H1 (cell line): ENCODE measurements at regions not wholly inside any gene's neighbourhood (a gene's known extent, or its start where the extent isn't known, plus 50 kb on each side); places are given as distances from the start of the nearest gene placed in this dataset.

ENCODE experiments used
- CREB1 ChIP-seq: IDR thresholded peaks from 2 replicates; pipeline ENCODE4 v1.6.1; 2012; ENCODE audit warnings: inconsistent platforms
- EZH2 ChIP-seq: fragments of 200-600 bp; sonication (generic); IDR thresholded peaks from 2 replicates; pipeline ENCODE4 v1.7.1; 2012; ENCODE audit warnings: low read depth, mild to moderate bottlenecking, moderate library complexity, low read length, inconsistent platforms; ENCODE audit not compliant: severe bottlenecking
- GABPA ChIP-seq: IDR thresholded peaks from 2 replicates; pipeline ENCODE4 v1.6.1; 2011; ENCODE audit warnings: mild to moderate bottlenecking, low read length, moderate library complexity, borderline replicate concordance; ENCODE audit not compliant: insufficient read depth
- POLR2A ChIP-seq, 2 experiments: IDR thresholded peaks; 1 replicate in 1 of 2; 2 replicates in 1 of 2; pipeline ENCODE4 v1.6.1; 2011; ENCODE audit warnings: low read depth in 2 of 2, low read length in 2 of 2, mild to moderate bottlenecking in 2 of 2; ENCODE audit errors: control extremely low read depth in 1 of 2
- RBBP5 ChIP-seq: IDR thresholded peaks from 2 replicates; pipeline ENCODE4 v1.7.1; 2012; ENCODE audit warnings: low read depth, mild to moderate bottlenecking, inconsistent platforms, low read length, moderate library complexity, borderline replicate concordance
- SIN3A ChIP-seq, 2 experiments: IDR thresholded peaks in 1 of 2; conservative IDR thresholded peaks in 1 of 2; 2 replicates each; pipeline ENCODE4 v1.6.1; 2011 to 2012; ENCODE audit warnings: low read length in 2 of 2, improper control_type of control experiment in 1 of 2, low read depth in 1 of 2, mild to moderate bottlenecking in 1 of 2
- SP4 ChIP-seq: IDR thresholded peaks from 2 replicates; pipeline ENCODE4 v1.6.1; 2012; ENCODE audit warnings: low read length, inconsistent platforms
- SUZ12 ChIP-seq: fragments of 200-600 bp; sonication (generic); IDR thresholded peaks from 2 replicates; pipeline ENCODE4 v1.6.1; 2012; ENCODE audit warnings: mild to moderate bottlenecking, inconsistent platforms, low read length, moderate library complexity, mixed read lengths
- TAF1 ChIP-seq: IDR thresholded peaks from 2 replicates; pipeline ENCODE4 v1.6.1; 2011; ENCODE audit warnings: mild to moderate bottlenecking, low read depth, low read length
- ZNF274 ChIP-seq: IDR thresholded peaks from 2 replicates; pipeline ENCODE4 v1.7.0; 2012; ENCODE audit warnings: low read length, borderline replicate concordance; ENCODE audit errors: extremely low read depth
- TF ChIP-seq, protein P1 (sequence below): IDR thresholded peaks from 2 replicates; pipeline ENCODE4 v1.6.1; 2011; ENCODE audit warnings: low read depth, mild to moderate bottlenecking, low read length; ENCODE audit not compliant: insufficient read depth
- TF ChIP-seq, protein P2 (sequence below), 3 experiments: IDR thresholded peaks; 1 replicate in 2 of 3; 2 replicates in 1 of 3; pipeline versions ENCODE4 v1.5.1 to v1.6.1; 2011; ENCODE audit warnings: low read length in 3 of 3, mild to moderate bottlenecking in 3 of 3, inconsistent platforms in 2 of 3, low read depth in 1 of 3, moderate library complexity in 1 of 3; ENCODE audit not compliant: insufficient read depth in 1 of 3; ENCODE audit errors: control extremely low read depth in 1 of 3

DNA sequence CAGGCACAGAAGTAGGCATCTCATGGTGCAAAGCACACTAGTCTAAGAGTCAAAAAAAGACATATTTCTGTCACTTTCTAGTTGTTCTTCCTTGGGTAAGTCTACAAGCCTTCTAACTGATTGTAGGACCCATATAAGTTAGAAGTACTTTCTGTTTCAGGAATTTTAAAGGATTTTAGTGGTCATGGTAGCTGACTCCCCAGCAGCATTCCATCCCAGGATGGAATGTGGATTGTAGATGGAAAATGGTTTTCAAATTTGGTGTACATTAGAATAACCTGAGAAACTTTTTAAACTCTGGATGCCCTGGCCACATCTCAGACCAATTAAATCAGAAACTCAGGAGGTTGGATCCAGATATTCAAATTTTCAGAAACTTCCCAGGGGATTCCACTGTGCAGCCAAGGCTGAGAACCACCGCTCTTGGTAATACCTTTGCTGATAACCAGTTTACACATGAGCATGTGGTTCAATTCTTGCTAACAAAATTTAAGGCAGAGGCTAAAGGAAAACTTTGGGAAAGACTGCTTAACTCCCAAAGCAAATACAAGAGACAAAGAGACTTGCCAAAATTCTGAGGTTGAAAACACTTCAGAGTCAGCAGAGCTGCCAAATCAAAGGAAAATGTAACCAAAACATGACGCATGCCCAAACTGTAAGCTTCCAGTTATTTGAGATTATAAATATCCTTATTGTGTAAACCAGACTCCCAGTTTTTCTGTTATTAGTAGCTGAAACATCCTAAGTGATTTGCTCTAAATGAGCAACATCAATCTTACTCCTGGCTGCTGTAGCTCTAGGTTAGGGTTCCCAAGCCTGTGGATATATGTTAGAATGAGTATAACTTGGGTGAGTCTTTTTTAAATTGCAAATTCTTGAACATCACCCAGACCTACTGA, 145.4 kb upstream of the MTAP start:
- TF ChIP-seq, protein P1, sequence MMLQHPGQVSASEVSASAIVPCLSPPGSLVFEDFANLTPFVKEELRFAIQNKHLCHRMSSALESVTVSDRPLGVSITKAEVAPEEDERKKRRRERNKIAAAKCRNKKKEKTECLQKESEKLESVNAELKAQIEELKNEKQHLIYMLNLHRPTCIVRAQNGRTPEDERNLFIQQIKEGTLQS, result no peak
- TF ChIP-seq, protein P2, sequence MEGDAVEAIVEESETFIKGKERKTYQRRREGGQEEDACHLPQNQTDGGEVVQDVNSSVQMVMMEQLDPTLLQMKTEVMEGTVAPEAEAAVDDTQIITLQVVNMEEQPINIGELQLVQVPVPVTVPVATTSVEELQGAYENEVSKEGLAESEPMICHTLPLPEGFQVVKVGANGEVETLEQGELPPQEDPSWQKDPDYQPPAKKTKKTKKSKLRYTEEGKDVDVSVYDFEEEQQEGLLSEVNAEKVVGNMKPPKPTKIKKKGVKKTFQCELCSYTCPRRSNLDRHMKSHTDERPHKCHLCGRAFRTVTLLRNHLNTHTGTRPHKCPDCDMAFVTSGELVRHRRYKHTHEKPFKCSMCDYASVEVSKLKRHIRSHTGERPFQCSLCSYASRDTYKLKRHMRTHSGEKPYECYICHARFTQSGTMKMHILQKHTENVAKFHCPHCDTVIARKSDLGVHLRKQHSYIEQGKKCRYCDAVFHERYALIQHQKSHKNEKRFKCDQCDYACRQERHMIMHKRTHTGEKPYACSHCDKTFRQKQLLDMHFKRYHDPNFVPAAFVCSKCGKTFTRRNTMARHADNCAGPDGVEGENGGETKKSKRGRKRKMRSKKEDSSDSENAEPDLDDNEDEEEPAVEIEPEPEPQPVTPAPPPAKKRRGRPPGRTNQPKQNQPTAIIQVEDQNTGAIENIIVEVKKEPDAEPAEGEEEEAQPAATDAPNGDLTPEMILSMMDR (IDR thresholded peaks at IDR 0.05; ENCODE audit: control extremely low read depth in 1 of 3, insufficient read depth in 1 of 3, low read depth in 1 of 3, low read length in 3 of 3), result no peak
- TF ChIP-seq SIN3A (conservative IDR thresholded peaks at IDR 0.05 in 1 of 2, IDR thresholded peaks at IDR 0.05 in 1 of 2; ENCODE audit: low read depth in 1 of 2, low read length in 2 of 2), result no peak
- TF ChIP-seq EZH2, result no peak
- no peak for TF ChIP-seq SUZ12
- TF ChIP-seq RBBP5, result no peak
- no peak for TF ChIP-seq POLR2A (IDR thresholded peaks at IDR 0.05; ENCODE audit: control extremely low read depth in 1 of 2, low read depth in 2 of 2, low read length in 2 of 2)
- TF ChIP-seq TAF1, result no peak
- no peak for TF ChIP-seq GABPA
- TF ChIP-seq CREB1, result no peak
- TF ChIP-seq ZNF274, result no peak
- TF ChIP-seq SP4, result no peak
